ENCODE measurements at regions not wholly inside any gene's neighbourhood (a gene's known extent, or its start where the extent isn't known, plus 50 kb on each side); places are given as distances from the start of the nearest gene placed in this dataset.

DNA sequence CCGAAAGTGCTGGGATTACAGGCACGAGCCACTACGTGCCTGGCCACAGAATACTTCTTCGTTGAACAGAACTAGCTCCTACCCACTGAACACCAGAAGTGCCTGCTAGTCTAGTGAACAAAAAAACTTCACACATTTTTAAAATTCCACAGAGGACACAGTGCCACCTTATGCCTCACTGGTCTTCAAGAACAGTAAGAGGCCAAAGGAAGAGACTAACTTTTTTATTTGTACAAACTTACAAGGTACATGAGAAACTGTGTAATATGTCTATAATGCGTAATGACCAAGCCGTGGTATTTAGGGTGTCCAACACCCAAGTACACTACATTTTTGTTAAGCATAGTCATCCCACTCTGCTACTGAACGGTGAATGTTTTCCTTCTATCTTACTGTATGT lies 144.4 kb upstream of the PTER start:
- DNase-seq (ENCODE audit: low read depth, low spot score) = no peak
- no peaks in the 10 kb centered on the region for H3K27me3 ChIP-seq (ENCODE audit: control insufficient read depth, insufficient read depth, low read length)
- no peak overlapping the region for H3K27ac ChIP-seq (ENCODE audit: low read depth, low read length)
- ChIA-PET POLR2A (no interaction called here), CTCF (no interaction called here)
- 0 out of 2 replicates have a peak, but pooled peaks cover 3% of the 10 kb centered on the region for H3K9me3 ChIP-seq (ENCODE audit: control insufficient read depth, insufficient read depth, low read length)
- H3K4me3 ChIP-seq (ENCODE audit: low read depth, low read length) = no peak overlapping the region
- TF ChIP-seq, protein P1, sequence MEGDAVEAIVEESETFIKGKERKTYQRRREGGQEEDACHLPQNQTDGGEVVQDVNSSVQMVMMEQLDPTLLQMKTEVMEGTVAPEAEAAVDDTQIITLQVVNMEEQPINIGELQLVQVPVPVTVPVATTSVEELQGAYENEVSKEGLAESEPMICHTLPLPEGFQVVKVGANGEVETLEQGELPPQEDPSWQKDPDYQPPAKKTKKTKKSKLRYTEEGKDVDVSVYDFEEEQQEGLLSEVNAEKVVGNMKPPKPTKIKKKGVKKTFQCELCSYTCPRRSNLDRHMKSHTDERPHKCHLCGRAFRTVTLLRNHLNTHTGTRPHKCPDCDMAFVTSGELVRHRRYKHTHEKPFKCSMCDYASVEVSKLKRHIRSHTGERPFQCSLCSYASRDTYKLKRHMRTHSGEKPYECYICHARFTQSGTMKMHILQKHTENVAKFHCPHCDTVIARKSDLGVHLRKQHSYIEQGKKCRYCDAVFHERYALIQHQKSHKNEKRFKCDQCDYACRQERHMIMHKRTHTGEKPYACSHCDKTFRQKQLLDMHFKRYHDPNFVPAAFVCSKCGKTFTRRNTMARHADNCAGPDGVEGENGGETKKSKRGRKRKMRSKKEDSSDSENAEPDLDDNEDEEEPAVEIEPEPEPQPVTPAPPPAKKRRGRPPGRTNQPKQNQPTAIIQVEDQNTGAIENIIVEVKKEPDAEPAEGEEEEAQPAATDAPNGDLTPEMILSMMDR (IDR thresholded peaks at IDR 0.05; ENCODE audit: low read depth, low read length) = no peak

DNA sequence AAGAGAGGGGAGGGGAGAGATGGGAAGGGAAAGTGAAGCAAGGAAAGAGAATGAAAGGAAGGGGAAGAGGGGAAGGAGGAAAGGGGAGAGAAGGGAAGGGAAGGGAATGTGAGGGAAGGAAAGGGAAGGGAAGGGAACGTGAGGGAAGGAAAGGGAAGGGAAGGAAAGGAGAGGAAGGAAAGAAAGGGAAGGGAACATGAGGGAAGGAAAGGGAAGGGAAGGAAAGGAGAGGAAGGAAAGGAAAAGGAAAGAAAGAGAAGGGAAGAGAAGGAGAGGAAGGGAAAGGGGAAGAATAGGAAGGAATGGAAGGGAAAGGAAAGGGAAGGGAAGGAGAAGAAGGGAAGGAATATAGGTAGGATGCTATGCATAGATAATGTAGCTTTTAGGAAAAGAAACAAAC lies 139.7 kb upstream of the PTER start:
- DNase-seq (ENCODE audit: low read depth, low spot score) = no peak
- Histone ChIP-seq H3K27ac (ENCODE audit: low read depth, low read length) (no peak overlapping the region), H3K4me3 (ENCODE audit: low read depth, low read length) (no peak overlapping the region), H3K9me3 (ENCODE audit: control insufficient read depth, insufficient read depth, low read length) (peaks cover 10% of the 10 kb centered on the region; the same call in 1 of the 2 replicates), H3K27me3 (ENCODE audit: control insufficient read depth, insufficient read depth, low read length) (no peaks in the 10 kb centered on the region)
- ChIA-PET CTCF (no interaction called here), POLR2A (no interaction called here)
- TF ChIP-seq, protein P1 (IDR thresholded peaks at IDR 0.05; ENCODE audit: low read depth, low read length) = no peak

DNA sequence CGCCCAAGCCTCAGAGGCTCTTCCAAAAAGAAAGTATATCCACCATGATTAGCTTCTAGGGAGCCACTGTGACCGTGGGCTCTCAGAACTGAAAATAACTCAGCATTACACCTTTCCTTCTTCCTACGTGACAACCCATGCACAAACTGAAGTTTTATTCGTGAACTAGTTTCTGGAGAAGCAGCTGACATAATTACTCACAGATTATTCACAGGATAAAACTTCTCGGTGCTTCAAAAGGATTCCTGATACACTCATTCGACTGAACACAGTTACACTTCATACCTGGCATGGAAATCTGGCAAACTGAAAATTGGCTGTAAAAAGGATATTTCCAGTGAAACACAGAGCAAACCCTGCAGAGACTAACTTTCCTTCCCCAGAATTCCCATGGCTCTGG lies 139.2 kb upstream of the PTER start:
- H3K9me3 ChIP-seq (ENCODE audit: control insufficient read depth, insufficient read depth, low read length) = peaks cover 7% of the 10 kb centered on the region; the same call in 1 of the 2 replicates
- no peak overlapping the region for H3K4me3 ChIP-seq (ENCODE audit: low read depth, low read length)
- H3K27ac ChIP-seq (ENCODE audit: low read depth, low read length) = no peak overlapping the region
- CTCF ChIA-PET = no interaction called here
- DNase-seq (ENCODE audit: low read depth, low spot score) = no peak
- H3K27me3 ChIP-seq (ENCODE audit: control insufficient read depth, insufficient read depth, low read length) = no peaks in the 10 kb centered on the region
- TF ChIP-seq, protein P1 (IDR thresholded peaks at IDR 0.05; ENCODE audit: low read depth, low read length) = no peak
- POLR2A ChIA-PET = no interaction called here

DNA sequence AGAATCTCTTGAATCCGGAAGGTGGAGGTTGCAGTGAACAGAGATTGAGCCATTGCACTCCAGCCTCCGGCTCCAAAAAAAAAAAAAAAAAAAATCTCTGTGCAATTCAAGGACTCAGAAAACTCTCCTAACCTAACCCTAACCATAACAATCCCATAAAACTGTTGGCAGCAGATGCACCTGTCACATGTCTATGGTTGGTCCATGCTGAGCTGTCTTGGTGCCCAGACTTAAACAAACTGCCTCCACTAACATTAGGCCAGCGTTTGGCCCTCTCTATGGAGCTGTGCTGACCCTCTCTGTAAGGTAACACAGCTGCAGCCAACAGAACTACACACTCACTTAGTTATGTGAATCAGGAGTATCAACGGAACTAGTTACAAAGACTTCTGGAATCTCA lies 132.5 kb upstream of the PTER start:
- TF ChIP-seq, protein P1 (IDR thresholded peaks at IDR 0.05; ENCODE audit: low read depth, low read length) = no peak
- peaks cover 12% of the 10 kb centered on the region for H3K9me3 ChIP-seq (ENCODE audit: control insufficient read depth, insufficient read depth, low read length)
- CTCF ChIA-PET = no interaction called here
- no peaks in the 10 kb centered on the region for H3K27me3 ChIP-seq (ENCODE audit: control insufficient read depth, insufficient read depth, low read length)
- POLR2A ChIA-PET = no interaction called here
- H3K4me3 ChIP-seq (ENCODE audit: low read depth, low read length) = no peak overlapping the region
- H3K27ac ChIP-seq (ENCODE audit: low read depth, low read length) = no peak overlapping the region
- no peak for DNase-seq (ENCODE audit: low read depth, low spot score)

DNA sequence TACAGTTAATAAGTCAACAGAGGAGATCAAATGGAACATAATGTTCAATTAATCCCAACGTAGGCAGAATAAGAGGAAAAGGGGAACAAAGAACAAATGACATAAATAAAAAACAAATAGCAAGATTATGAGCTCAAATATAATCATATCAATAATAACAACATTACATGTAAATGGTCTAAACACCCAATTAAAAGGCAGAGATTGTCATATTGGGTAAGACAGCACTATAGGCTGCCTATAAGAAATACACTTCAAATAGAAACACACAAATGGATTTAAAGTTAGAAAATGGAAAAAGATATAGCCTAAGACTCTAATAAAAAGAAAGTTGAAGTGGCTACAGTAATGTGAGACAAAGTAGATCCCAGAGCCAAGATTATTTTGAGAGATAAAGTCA lies 126.4 kb upstream of the PTER start:
- TF ChIP-seq, protein P1 (IDR thresholded peaks at IDR 0.05; ENCODE audit: low read depth, low read length) = no peak
- DNase-seq (ENCODE audit: low read depth, low spot score) = no peak
- H3K27me3 ChIP-seq (ENCODE audit: control insufficient read depth, insufficient read depth, low read length) = no peaks in the 10 kb centered on the region
- H3K4me3 ChIP-seq (ENCODE audit: low read depth, low read length) = no peak overlapping the region
- peaks cover 8% of the 10 kb centered on the region for H3K9me3 ChIP-seq (ENCODE audit: control insufficient read depth, insufficient read depth, low read length)
- CTCF ChIA-PET = no interaction called here
- H3K27ac ChIP-seq (ENCODE audit: low read depth, low read length) = no peak overlapping the region
- POLR2A ChIA-PET = no interaction called here
